HEK293 (cell line): ENCODE measurements at regions not wholly inside any gene's neighbourhood (a gene's known extent, or its start where the extent isn't known, plus 50 kb on each side); places are given as distances from the start of the nearest gene placed in this dataset.
"Not testable (repeated sequence)": the region's sequence is repeated elsewhere in the genome, so short reads cannot be mapped to it uniquely, and the experiment has no call there.

Experiments
- CTCF ChIA-PET: fragments of 350-600 bp; formaldehyde crosslinking; extraction: SDS; loops from one replicate; lab custom pipeline; 2021; ENCODE audit warnings: antibody characterized with exemption; lab: Yijun Ruan, JAX
- POLR2A ChIA-PET: fragments of 300-600 bp; formaldehyde crosslinking; extraction: SDS; loops from one replicate; lab custom pipeline; 2020; ENCODE audit warnings: antibody characterized with exemption, inconsistent platforms; lab: Yijun Ruan, JAX
- H3K27ac ChIP-seq: fragments of 200-500 bp; sonication (Bioruptor generic); 2 replicates; pipeline ENCODE4 v1.5.1; 2014; ENCODE audit warnings: low read depth, low read length, control low read depth, inconsistent platforms; ENCODE audit errors: extremely low read depth
- H3K36me3 ChIP-seq, 2 experiments: fragments of 200-500 bp in 1 of 2; sonication (Bioruptor generic) in 1 of 2; 1 replicate in 1 of 2; 2 replicates in 1 of 2; pipeline ENCODE4 v1.5.1; 2014 to 2017; ENCODE audit warnings: inconsistent platforms in 2 of 2, low read length in 2 of 2; ENCODE audit not compliant: control insufficient read depth in 2 of 2, insufficient read depth in 1 of 2
- H3K4me1 ChIP-seq: fragments of 200-500 bp; sonication (Bioruptor generic); 2 replicates; pipeline ENCODE4 v1.5.1; 2014; ENCODE audit warnings: mild to moderate bottlenecking, low read length, inconsistent platforms; ENCODE audit not compliant: control insufficient read depth, insufficient read depth
- H3K4me3 ChIP-seq: 2 replicates; pipeline ENCODE4 v1.5.1; 2011; ENCODE audit warnings: low read depth, mild to moderate bottlenecking, control low read depth, low read length, moderate library complexity
- H3K9me3 ChIP-seq: fragments of 200-500 bp; sonication (Bioruptor generic); 2 replicates; pipeline ENCODE4 v1.5.1; 2014; ENCODE audit warnings: low read depth, low read length, inconsistent platforms; ENCODE audit not compliant: control insufficient read depth, insufficient read depth
- BCL11B ChIP-seq: fragments of 450-650 bp; formaldehyde crosslinking; IDR thresholded peaks from 2 replicates; pipeline ENCODE4 v1.5.1; 2016; ENCODE audit warnings: low read depth, missing biosample characterization, missing genetic modification characterization
- EGR2 ChIP-seq: fragments of 450-650 bp; formaldehyde crosslinking; IDR thresholded peaks from 2 replicates; pipeline ENCODE4 v1.5.1; 2016; ENCODE audit warnings: low read depth, missing biosample characterization, missing genetic modification characterization
- HOXC10 ChIP-seq: sonication (generic); formaldehyde crosslinking; IDR thresholded peaks from 2 replicates; pipeline ENCODE4 v1.8.1; 2023; ENCODE audit warnings: mild to moderate bottlenecking, missing genetic modification reagents
- ZBTB7A ChIP-seq: fragments of 450-650 bp; formaldehyde crosslinking; IDR thresholded peaks from 2 replicates; pipeline ENCODE4 v1.5.1; 2016; ENCODE audit warnings: low read depth, missing biosample characterization, missing genetic modification characterization
- ZFHX2 ChIP-seq: fragments of 450-650 bp; formaldehyde crosslinking; conservative IDR thresholded peaks from 2 replicates; pipeline ENCODE4 v1.5.1; 2016; ENCODE audit warnings: missing biosample characterization, missing genetic modification characterization
- ZNF157 ChIP-seq: fragments of 450-650 bp; formaldehyde crosslinking; IDR thresholded peaks from 2 replicates; pipeline ENCODE4 v1.5.1; 2016; ENCODE audit warnings: missing biosample characterization, missing genetic modification characterization
- ZNF324 ChIP-seq: fragments of 450-650 bp; formaldehyde crosslinking; IDR thresholded peaks from 2 replicates; pipeline ENCODE4 v1.5.1; 2016; ENCODE audit warnings: missing biosample characterization, missing genetic modification characterization
- ZNF350 ChIP-seq: fragments of 450-650 bp; formaldehyde crosslinking; IDR thresholded peaks from 2 replicates; pipeline ENCODE4 v1.5.0; 2017; ENCODE audit warnings: missing biosample characterization, mild to moderate bottlenecking, missing genetic modification characterization
- ZNF366 ChIP-seq: fragments of 450-650 bp; formaldehyde crosslinking; conservative IDR thresholded peaks from 2 replicates; pipeline ENCODE4 v1.5.1; 2016; ENCODE audit warnings: missing biosample characterization, missing genetic modification characterization
- ZNF426 ChIP-seq: fragments of 450-650 bp; formaldehyde crosslinking; IDR thresholded peaks from 2 replicates; pipeline ENCODE4 v1.5.1; 2017; ENCODE audit warnings: missing biosample characterization, missing genetic modification characterization, mild to moderate bottlenecking, inconsistent platforms, moderate library complexity
- ZNF530 ChIP-seq: fragments of 450-650 bp; formaldehyde crosslinking; IDR thresholded peaks from 2 replicates; pipeline ENCODE4 v1.5.1; 2016; ENCODE audit warnings: low read depth, missing biosample characterization, missing genetic modification characterization
- ZNF660 ChIP-seq: fragments of 450-650 bp; IDR thresholded peaks from 2 replicates; pipeline ENCODE4 v1.5.1; 2018; ENCODE audit warnings: missing biosample characterization, mild to moderate bottlenecking, missing genetic modification characterization
- ZSCAN23 ChIP-seq: fragments of 450-650 bp; formaldehyde crosslinking; IDR thresholded peaks from 2 replicates; pipeline ENCODE4 v1.5.1; 2016; ENCODE audit warnings: missing biosample characterization, missing genetic modification characterization
- ZSCAN30 ChIP-seq: fragments of 450-650 bp; IDR thresholded peaks from 2 replicates; pipeline ENCODE4 v1.5.1; 2018; ENCODE audit warnings: missing biosample characterization, mild to moderate bottlenecking, missing genetic modification characterization, moderate library complexity
- ZXDB ChIP-seq: fragments of 450-650 bp; formaldehyde crosslinking; IDR thresholded peaks from 2 replicates; pipeline ENCODE4 v1.5.1; 2016; ENCODE audit warnings: missing biosample characterization, missing genetic modification characterization
- TF ChIP-seq, protein P1 (sequence below): fragments of 450-650 bp; formaldehyde crosslinking; IDR thresholded peaks from 2 replicates; pipeline ENCODE4 v1.5.1; 2016; ENCODE audit warnings: missing biosample characterization, missing genetic modification characterization
- TF ChIP-seq, protein P2 (sequence below): fragments of 450-650 bp; formaldehyde crosslinking; IDR thresholded peaks from 2 replicates; pipeline ENCODE4 v1.5.1; 2016; ENCODE audit warnings: missing biosample characterization, missing genetic modification characterization
- TF ChIP-seq, protein P3 (sequence below): fragments of 450-650 bp; formaldehyde crosslinking; IDR thresholded peaks from 2 replicates; pipeline ENCODE4 v1.5.1; 2017; ENCODE audit warnings: missing biosample characterization, missing genetic modification characterization

- Histone ChIP-seq H3K36me3 (no peaks in the 10 kb centered on the region), H3K27ac (no peak overlapping the region), H3K4me3 (no peak overlapping the region), H3K4me1 (no peaks in the 10 kb centered on the region), H3K9me3 (no peaks in the 10 kb centered on the region)
- POLR2A ChIA-PET: no interaction called here
- CTCF ChIA-PET: interaction anchor here (0.7 to 1.0 kb wide), 2 partner anchors 17 to 53 kb away, joined by 3 read pairs; no protein-coding TSS in a partner anchor
- TF ChIP-seq BCL11B (tag by site-specific recombination) (no peak), ZXDB (tag by site-specific recombination) (no peak), ZNF660 (tag by site-specific recombination) (no peak), ZNF530 (tag by site-specific recombination) (no peak), ZNF324 (tag by site-specific recombination) (no peak)
- TF ChIP-seq, protein P1, sequence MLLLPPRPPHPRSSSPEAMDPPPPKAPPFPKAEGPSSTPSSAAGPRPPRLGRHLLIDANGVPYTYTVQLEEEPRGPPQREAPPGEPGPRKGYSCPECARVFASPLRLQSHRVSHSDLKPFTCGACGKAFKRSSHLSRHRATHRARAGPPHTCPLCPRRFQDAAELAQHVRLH (tag by site-specific recombination): no peak
- TF ChIP-seq, protein P2, sequence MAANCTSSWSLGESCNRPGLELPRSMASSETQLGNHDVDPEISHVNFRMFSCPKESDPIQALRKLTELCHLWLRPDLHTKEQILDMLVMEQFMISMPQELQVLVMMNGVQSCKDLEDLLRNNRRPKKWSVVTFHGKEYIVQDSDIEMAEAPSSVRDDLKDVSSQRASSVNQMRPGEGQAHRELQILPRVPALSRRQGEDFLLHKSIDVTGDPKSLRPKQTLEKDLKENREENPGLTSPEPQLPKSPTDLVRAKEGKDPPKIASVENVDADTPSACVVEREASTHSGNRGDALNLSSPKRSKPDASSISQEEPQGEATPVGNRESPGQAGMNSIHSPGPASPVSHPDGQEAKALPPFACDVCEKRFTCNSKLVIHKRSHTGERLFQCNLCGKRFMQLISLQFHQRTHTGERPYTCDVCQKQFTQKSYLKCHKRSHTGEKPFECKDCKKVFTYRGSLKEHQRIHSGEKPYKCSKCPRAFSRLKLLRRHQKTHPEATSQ (tag by site-specific recombination): no peak
Observed at GRCh38 chr7:43054052-43054722, 58.3 kb upstream of the HECW1 start.

GRCh38 chr7:43057141-43057540 lies 55.3 kb upstream of the HECW1 start:
- ChIA-PET POLR2A (no interaction called here), CTCF (no interaction called here)
- TF ChIP-seq ZNF426 (tag by site-specific recombination) (no peak), ZNF366 (tag by site-specific recombination) (no peak), ZSCAN30 (tag by site-specific recombination) (no peak)
- H3K9me3 ChIP-seq: no peaks in the 10 kb centered on the region
- H3K36me3 ChIP-seq: no peaks in the 10 kb centered on the region
- no peaks in the 10 kb centered on the region for H3K4me1 ChIP-seq
- H3K27ac ChIP-seq: no peak overlapping the region
- H3K4me3 ChIP-seq: no peak overlapping the region

DNA sequence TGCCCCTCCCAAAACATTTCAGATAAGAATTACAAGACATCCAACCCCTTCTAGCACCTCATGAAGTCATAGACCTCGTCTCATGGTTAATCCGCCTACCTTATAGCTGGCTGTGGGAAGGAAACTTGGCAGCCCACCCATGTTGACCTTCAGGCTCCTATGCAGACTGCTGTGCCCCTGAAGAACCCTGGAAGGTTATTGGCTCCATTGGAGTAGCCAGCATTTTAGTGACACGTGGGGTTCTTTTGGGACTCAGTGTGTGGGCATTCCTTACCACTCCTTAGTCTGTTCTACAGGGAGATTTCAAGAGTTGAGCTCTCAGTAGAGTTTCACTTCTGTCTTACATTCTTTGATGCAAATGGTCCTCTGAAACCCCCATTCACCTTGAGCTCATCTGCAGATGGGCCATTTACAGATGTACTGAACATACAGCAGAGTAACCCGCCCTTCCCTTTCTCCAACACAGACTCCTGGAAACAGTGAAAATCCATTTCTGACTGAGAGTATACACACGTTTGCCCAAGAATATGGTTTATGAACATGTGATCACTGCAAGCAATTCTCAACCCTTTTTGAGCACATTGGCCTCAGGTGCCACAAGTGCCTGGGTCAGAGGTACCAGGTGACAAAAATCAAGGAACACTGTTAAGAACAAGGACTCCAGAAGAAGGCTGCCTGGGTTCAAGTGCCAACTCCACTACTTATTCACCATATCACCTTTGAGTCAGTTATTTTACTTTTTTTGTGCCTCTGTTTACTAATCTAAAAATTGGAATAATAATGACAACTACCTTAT lies 54.0 kb upstream of the HECW1 start:
- CTCF ChIA-PET: interaction anchor here (0.6 to 1.5 kb wide), 3 partner anchors 13 to 443 kb away, joined by 3 to 5 read pairs (median 4); no protein-coding TSS in a partner anchor
- TF ChIP-seq ZBTB7A (tag by site-specific recombination) (no peak), ZSCAN23 (tag by site-specific recombination) (no peak), ZNF157 (tag by site-specific recombination) (no peak), HOXC10 (no peak), ZNF350 (tag by site-specific recombination) (no peak), EGR2 (tag by site-specific recombination) (peak; percentile 72), ZFHX2 (tag by site-specific recombination) (peak; percentile 58)
- TF ChIP-seq, protein P3, sequence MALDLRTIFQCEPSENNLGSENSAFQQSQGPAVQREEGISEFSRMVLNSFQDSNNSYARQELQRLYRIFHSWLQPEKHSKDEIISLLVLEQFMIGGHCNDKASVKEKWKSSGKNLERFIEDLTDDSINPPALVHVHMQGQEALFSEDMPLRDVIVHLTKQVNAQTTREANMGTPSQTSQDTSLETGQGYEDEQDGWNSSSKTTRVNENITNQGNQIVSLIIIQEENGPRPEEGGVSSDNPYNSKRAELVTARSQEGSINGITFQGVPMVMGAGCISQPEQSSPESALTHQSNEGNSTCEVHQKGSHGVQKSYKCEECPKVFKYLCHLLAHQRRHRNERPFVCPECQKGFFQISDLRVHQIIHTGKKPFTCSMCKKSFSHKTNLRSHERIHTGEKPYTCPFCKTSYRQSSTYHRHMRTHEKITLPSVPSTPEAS (tag by site-specific recombination): no peak
- H3K4me3 ChIP-seq: no peak overlapping the region
- POLR2A ChIA-PET: no interaction called here
- H3K9me3 ChIP-seq: no peaks in the 10 kb centered on the region
- no peak overlapping the region for H3K27ac ChIP-seq
- no peaks in the 10 kb centered on the region for H3K4me1 ChIP-seq
- H3K36me3 ChIP-seq: no peaks in the 10 kb centered on the region

GRCh38 chr7:43059067-43059600 lies 53.3 kb upstream of the HECW1 start:
- CTCF ChIA-PET: interaction anchor here (0.6 to 1.5 kb wide), 2 partner anchors 12 to 104 kb away, joined by 3 to 5 read pairs; no protein-coding TSS in a partner anchor
- H3K9me3 ChIP-seq, H3K27ac ChIP-seq, H3K4me3 ChIP-seq, POLR2A ChIA-PET, H3K36me3 ChIP-seq, H3K4me1 ChIP-seq: not testable (repeated sequence)
